ELR (cell line): ENCODE measurements at regions not wholly inside any gene's neighbourhood (a gene's known extent, or its start where the extent isn't known, plus 50 kb on each side); places are given as distances from the start of the nearest gene placed in this dataset.

Source experiments
- DNase-seq: peaks from one replicate; pipeline ENCODE4 v3.0.0-alpha.2; 2015; ENCODE audit warnings: low read depth

DNA sequence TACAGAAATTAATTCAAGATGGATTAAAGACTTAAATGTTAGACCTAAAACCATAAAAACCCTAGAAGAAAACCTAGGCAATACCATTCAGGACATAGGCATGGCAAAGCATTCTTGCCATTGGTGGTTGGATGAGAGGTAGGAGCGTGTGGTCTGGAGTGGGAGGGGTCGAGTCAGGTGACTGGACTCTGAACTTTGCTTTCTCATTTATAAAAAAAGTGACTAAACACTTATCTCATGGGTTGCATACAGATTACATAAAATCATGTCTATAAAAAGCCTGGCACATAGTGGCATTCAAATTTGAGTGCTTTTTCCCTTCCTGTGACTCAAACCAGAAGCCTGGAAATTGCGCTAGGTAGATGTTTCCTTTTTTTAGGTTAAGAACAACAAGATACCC is 159.7 kb upstream of the SHISA6 start:
- no peak for DNase-seq

DNA sequence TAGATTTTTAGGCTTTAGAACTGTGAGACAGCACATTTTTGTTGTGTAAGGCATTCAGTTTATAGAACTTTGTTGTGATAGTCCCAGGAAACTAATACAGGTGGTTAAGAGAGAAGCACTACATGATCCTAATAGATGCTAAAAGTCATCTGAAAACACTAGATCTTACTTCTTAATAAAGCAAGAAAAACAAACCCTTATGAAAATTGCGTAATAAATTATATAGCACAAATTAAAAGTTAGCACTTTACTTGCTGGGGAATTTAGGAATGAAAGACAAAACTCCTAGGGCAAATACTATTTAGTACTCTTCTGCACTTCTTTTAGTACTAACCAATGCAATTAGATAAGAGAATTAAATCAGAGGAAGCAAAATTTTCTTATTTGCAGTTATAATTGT is 163.3 kb upstream of the SHISA6 start:
- no peak for DNase-seq

DNA sequence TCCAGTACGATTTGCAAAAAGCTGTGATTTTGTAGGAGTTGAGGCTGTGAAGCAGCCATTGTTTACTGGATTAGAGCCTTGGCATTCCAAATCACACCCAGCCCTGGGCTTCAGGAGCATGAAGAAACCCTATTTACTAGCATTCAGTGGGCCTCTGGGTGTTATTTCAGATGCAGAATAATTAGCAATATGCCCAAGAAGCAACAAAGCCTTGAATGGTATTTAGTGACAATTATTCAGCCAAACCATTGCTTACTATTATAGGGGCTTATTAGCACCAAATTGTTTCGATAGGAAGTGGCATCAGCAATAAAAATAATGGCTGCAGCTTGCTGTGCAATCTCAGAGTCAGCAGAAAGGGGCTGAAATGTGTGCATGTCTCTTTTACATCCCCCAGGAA is 166.6 kb upstream of the SHISA6 start:
- no peak for DNase-seq

DNA sequence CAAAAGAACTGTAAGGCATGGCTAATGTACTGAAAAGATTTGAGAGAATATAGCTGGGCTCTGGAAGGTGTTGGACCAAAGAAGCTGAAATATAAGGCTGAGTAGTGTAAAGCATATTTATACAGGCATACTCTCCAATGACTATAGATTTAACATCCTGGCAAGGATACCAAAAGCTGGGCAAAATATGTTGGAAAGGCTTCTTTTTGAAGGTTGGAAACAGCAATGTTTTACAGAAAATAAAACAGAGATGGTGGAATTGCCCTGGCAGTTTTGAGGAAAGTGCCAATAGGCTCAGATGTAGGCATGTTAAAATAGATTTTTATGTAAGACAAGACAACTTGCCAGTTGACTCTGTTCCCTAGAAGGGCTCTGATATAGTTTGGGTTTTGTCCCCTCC is 184.1 kb upstream of the SHISA6 start:
- DNase-seq: no peak

DNA sequence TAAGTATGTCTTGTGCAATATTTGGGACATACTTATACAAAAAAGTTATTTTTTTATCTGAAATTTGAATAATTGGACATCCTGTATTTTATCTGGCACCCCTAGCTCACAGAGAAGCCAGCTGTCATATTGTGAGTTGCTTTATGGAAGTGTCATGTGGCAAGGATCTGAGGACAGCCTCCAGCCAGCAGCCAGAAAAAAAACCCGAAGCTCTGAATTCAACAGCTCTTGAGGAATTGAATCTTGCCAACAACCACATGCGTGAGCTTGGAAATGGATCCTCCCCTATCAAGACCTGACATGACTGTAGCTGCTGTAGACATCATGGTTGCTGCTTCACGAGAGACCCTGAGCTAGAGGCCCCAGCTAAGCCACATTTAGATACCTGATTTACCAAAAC is 187.2 kb upstream of the SHISA6 start:
- no peak for DNase-seq

DNA sequence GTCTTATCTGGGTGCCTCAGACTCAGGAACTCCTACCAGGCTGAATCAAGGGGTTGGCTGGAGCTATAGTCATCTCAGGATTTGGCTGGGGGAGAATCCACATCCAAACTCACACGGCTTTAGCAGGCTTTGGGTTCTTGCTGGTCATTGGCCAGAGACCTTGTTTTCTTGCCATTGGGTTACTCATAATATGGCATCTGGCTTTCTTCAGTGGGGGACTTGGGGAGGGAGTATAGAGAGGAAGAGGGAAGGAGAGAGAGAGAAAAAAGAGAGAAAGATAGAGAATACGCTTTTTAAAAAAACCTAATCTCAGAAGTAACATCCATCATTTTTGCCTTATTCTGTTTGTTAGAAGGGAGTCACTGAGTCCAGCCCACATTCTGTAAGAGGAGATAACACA is 191.5 kb upstream of the SHISA6 start:
- DNase-seq: no peak

DNA sequence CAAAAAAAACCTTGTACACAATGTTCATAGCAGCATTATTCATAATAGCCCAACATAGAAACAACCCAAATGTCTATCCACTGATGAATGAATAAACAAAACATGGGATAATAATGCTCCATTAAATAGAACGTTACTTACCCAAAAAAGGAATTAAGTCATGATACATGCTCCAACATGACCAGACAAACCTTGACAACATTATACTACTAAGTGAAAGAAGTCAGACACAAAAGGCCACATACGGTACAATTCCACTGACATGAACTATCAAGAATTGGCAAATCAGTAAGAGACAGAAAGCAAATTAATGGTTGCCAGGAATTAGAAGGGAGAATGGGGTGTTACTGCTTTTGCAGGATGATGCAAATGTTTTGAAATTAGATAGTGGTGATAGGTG is 193.8 kb upstream of the SHISA6 start:
- DNase-seq: no peak

DNA sequence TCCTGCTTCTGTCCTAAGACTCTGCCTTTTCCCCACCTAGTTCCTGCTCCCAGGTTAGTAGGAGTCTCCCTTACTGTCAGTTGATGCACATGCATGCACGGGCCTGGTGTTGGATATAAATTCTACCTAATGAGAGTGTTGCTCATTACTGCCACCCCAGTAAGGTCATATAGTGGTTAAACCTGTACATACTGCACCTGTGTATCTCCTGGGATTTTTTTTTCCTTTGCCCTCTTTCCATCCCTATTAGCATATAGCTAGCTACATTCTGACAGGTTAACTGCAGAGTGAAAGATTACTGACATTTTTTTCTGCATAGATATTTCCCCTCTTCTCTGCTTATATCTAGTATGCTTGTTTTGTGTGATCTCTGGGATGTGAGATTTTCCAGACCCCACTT is 201.5 kb upstream of the PIRT start:
- DNase-seq: no peak

DNA sequence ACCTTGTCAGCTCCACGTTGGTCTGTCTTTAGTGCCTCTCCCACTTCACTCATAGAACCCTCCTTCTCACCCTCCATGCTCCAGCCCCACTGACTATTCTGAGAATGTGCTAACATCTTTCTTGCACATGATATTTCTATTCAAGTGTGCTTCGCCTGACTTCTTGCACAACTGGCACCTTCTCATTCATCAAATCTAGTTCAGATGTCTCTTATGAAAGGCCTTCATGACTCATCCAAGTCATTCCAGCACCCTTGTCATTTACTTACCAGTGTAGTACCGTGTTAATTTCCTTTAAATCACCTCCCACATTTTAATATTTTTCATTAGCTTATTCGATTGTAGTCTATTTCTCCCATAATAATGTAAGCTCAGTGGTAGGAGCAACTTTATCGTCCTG is 197.8 kb upstream of the PIRT start:
- no peak for DNase-seq

DNA sequence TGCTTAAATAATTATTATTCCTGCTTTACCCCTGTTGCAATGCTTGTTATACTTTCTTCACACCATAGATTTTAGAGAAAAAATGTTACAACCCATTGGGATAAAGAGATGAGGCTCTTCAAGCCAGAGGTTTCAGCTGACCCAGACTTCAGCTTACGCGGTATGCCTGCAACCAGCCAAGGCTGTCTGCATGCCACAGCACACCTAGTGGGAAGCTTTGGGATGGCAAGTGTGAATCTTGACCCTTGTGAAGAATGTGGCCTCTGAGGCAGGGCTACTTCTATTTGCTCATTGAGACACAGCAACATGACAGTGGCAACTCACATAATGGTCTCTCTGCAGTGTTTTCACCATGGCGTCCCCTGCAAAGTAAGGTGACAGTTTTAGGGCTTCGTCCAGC is 193.9 kb upstream of the PIRT start:
- DNase-seq: no peak

DNA sequence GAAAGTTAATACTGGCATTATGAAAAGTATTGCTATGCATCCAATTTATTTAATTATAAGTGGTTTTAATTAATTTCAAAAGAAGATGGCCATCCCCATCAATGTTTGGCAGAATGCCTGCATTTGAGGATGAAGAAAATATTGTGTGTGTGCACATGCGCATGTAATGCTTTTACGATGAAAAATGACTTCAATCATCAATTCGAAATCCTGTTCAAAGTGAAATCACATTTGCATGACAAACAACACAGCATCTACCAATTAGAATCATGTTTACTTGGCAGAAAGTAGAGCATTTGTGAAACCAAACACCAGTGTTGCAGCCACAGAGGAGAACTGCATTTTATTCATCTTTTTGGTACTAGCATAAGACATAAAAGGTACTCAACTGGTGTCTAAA is 191.9 kb upstream of the PIRT start:
- DNase-seq: no peak

DNA sequence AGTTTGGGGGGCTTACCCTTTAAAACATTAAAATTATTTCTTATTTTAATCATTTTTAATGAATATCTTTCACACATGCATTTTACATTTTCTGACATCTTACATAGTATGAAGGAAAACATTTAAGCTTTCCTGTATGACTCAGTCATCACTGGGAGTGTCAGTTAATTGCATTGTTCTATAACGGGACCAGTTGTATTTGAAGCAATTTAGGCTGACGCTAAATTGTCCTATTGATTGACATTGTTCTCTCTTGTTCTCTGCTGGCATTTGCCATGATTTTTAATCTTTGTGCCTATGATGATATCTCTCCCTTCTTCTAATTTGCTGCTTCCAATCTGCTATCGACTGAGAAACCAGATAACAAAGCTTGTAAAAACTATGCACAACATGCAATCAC is 190.5 kb upstream of the PIRT start:
- DNase-seq: no peak

DNA sequence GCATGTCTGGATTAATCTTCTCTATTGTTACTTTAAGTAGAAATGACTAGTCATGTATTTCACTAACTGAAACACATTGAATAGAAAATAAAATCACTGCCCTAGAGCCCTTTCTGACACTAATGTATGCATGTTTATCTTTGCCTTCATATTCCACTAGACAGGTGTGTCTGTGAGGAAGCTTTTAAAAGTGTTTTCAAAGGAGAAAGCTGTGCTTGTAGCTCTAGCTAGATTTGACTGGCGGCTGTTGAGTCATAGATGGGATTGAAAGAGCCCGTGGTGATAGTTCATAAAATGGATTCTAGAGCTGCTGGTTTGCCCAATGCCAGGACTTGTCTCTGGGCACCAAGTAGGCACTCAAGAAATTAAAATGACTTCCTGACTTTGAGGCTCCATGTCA is 189.0 kb upstream of the PIRT start:
- DNase-seq: no peak

DNA sequence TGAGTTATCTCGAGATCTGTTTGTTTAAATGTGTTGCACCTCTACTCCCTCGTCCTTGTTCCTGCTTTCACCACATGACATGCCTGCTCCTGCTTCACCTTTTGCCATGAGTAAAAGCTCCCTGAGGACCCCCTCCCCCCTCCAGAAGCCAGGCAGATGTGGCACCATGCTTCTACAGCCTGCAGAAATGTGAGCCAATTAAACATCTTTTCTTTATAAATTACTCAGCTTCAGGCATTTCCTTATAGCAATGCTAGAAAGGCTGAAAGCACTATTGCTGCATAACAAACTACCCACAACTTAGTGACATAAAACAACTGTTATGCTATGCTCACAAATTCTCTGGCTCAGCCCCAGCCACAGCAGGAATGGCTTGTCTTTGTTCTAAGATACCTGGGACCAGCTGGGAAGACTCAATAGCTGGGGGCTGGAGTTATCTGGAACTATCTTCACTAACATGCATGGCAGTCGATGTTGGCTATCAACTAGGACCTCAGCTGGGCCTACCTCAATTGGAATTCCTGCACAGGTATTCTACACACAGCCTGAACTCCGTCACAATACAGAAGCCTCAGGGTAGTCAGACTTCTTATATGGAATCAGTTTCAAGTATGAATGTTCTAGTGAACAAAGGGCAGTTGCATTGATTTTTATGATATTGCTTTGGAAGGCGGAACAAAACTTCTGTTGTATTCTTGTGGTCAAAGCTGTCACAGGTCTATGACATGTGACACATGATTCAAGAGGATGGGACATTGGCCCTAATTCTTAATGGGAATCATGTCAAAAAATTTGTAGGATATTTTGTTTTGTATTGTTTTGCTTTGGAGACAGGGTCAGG is 186.0 kb upstream of the PIRT start:
- no peak for DNase-seq

DNA sequence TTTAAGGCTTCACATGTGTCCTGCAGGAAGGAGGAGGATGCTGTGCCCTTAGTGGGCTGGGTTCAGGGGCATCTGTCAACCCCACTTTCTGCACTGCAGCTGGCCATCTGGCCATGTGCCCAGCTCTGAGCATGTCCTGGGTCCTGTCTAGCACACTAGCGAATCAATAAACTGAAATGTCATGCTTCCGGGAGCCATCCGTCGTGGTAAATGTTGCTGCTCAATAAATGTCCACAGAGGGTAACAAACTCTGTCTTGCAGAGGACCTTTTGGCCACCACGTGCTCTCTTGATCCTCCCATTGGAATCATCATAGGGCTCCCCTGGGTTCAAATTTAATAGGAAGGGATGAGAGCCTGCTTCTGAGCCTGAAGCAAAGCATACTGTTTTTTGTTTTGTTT is 168.6 kb upstream of the PIRT start:
- DNase-seq: no peak

DNA sequence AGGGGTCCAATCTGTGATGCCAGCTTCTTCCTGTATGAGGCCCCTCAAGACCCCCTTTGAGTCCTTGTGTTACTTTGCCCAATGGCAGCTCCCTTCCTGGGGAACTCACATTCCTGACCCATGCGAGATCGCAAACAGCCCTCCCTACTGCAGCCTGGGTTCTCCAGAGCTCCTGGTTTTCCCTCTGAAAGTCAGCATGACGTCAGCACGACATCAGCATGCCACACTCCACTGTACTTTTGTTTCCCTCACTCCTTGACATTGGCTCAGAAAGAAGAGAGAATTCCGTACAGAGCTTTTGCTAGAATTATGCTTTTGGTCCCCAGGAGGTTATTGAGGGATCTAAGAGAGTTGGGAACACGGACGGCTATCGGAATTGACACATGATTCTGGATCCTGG is 168.1 kb upstream of the PIRT start:
- DNase-seq: no peak

DNA sequence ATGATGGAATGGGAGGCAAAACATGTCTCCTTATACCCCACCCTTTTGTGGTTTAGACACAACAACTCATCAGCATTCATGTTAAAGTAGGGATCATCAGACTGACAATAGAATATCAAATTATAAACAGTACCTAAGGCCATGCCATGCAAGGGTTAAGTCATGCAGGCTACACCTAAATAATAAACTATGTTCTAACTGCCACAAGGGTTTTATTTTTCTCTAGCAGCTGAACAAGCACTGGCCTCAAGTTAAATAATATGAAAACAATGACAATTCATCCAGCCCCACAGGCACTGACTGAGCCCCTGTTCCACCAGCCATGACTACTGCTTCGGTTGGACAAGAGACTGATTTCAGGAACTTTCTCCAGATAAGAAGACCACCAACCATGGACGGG is 164.5 kb upstream of the PIRT start:
- DNase-seq: no peak

DNA sequence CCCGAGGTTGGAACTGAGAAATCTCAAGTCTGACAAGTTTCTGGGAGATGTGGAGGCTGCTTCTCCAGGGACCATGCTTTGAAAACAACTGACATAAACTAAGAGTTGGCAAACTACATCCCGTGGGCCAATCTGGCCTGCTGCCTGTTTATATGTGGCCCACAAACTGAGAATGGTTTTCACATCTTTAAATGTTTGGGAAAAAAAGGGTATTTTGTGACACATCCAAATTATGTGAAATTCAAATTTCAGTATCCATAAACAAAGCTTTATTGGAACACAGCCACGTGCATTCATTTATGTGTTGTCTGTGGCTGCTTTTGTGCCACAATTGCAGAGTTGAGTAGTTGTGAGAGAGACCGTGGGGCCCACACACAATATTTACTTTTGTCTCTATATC is 163.8 kb upstream of the PIRT start:
- DNase-seq: no peak

DNA sequence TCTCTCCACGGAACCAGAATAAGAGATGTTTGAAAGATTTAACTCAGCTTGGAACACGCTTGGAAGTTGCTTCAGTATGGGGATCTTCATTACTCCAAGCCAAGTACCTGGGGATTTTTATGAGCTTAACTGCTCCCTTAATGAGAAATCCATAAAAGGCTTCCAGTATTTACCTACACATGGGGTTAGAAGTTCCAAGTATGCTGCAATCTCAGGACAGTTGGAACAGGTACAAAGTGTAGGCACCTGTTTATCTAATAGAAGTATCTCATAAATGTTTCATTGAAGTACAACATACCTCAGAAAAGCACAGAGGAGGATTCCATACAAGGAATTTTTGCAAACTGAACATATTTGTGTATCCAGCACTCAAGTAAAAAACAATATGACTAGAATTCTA is 161.6 kb upstream of the PIRT start:
- DNase-seq: no peak

DNA sequence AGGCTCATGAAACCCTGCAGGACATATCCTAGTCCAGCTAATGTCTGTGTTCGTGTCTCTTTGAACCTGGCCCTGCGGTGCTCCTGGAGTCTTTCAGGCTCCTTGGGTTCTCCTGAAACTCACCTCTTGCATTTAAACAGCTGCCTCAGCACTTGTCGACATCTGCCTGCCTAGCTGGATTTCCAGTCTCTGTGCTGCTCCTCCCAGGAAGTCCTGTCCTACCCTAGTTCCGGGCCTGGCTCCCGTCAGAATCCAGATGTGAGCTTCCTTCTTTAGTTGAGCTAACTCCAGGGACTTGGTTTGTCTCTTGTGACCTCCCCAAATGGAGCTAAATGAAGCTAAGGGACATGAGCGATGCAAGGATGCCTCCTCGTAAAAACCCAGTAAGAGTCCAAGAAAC is 155.2 kb upstream of the PIRT start:
- DNase-seq: no peak

DNA sequence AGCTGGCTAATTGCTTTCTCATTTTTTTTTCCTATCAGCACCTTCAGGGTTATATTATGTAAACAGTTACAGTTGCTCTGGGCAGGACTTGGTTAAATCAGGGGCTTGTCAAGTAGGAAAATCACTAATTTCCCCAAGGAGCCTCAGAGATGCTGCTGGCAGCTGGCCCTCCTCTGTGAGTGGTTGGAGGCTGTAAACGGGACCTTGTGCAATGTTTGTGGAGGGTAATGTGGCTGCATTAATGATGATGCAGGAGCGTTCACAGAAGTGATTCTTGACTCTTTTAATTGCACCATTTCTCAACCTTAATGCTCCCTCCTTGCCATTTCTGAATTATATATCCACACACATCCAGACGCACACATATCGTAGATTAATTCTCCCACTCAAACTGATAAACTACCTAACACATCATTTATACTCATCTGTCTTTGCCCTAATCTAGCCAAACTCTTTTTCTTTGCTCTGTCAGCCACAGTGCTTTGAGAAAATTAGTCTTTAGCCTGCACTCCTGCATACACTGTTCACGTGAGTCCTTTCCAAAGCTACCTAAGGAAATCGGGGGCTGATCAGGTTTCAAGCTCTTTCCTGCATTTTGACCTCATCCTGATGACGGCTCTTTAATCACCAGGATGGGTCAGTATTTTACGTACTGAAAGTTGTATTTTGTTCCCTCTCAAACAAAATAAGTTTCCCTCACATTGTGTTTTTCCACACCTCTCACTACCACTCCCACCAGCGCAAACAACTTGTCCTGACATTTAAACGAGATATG is 154.4 kb upstream of the PIRT start:
- DNase-seq: no peak

DNA sequence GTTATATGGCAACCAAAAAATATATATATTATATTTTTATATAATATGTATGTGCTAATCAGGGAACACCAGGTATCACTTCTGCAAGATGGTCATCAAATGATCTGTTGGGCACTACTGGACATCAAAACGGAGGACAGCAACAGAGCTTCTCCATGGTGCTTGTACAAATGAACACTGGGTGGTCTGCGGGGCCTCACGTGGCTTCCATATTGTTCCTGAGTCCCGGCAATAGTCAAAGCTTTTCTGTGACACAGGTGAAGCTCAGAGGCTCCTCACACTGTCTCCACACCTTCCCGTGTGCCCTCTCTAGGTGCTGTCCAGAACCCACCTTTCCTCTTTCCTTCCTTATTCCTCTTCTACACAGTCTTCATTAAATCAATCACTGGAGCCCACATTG is 149.9 kb upstream of the PIRT start:
- DNase-seq: no peak

DNA sequence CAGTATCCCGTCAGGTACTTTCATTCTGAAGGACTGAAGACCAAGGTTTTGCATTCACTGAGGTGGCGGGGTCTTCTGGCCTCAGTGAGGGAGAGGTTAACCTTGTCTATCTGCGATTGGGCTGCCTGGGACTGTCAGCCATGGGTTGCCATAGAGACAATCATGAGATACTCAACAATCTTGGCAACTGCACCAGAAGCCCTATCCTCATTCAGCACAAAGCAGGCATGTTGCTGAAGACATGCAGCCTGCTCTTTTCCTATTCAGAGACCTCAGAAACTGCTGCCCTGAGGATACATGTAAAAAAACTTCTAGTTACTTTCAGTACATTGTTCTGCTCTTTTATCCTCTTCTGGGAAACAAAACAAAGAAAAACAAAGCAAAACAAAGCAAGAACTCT is 146.3 kb upstream of the PIRT start:
- no peak for DNase-seq

DNA sequence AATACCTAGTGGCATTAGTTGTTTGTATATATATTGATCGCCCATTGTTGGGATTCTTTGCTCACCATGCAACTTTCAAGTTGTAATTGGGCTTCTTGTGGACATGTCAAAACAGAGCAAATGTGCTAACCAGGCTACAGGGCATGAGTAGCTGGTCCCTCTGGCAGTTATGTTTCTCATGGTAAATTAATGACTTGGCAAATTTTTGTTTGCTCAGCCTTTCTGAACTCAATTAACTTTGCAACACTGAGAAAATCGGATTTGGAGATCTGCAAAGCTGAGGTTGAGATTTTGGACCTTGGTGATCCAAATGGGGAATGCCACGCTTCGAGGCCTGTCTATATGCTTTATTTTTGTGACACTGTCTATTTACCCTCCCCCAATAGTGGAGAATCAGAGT is 138.5 kb upstream of the PIRT start:
- DNase-seq: no peak
